GM13976 (cell line): ENCODE measurements at regions not wholly inside any gene's neighbourhood (a gene's known extent, or its start where the extent isn't known, plus 50 kb on each side); places are given as distances from the start of the nearest gene placed in this dataset.
"Not testable (repeated sequence)": the region's sequence is repeated elsewhere in the genome, so short reads cannot be mapped to it uniquely, and the experiment has no call there.

ENCODE experiments used
- DNase-seq: peaks from one replicate; pipeline ENCODE4 v3.0.0; 2012; ENCODE audit warnings: low spot score
- CTCF ChIP-seq: IDR thresholded peaks from 2 replicates; pipeline ENCODE4 v1.5.1; 2012; ENCODE audit warnings: borderline replicate concordance, mild to moderate bottlenecking; ENCODE audit not compliant: insufficient read depth; ENCODE audit errors: extremely low read depth, missing control alignments, control extremely low read depth
- in situ Hi-C: fragments of 300-500 bp; cut with MboI; formaldehyde crosslinking; loops from one replicate; pipeline ENCODE4 v1.12.0; 2022; ENCODE audit warnings: low sequenced_read_pairs, mixed read lengths, inconsistent platforms; ENCODE audit not compliant: unreplicated experiment

- DNase-seq = no peak
- no peak for TF ChIP-seq CTCF
- in situ Hi-C loops = no loop called here
Observed at GRCh38 chr20:60785301-60785700, 466.8 kb upstream of the CDH4 start.

GRCh38 chr20:60785785-60786184 lies 466.3 kb upstream of the CDH4 start:
- DNase-seq = no peak
- in situ Hi-C loops = no loop called here
- no peak for TF ChIP-seq CTCF

GRCh38 chr20:60786686-60787217 lies 465.3 kb upstream of the CDH4 start:
- in situ Hi-C loops = no loop called here
- no peak for DNase-seq
- TF ChIP-seq CTCF = no peak

GRCh38 chr20:60787276-60787675 lies 464.8 kb upstream of the CDH4 start:
- in situ Hi-C loops = no loop called here
- no peak for TF ChIP-seq CTCF
- no peak for DNase-seq

GRCh38 chr20:60788070-60788469 lies 464.0 kb upstream of the CDH4 start:
- no peak for TF ChIP-seq CTCF
- in situ Hi-C loops = no loop called here
- DNase-seq = no peak

GRCh38 chr20:60789399-60789798 lies 462.7 kb upstream of the CDH4 start:
- no peak for DNase-seq
- in situ Hi-C loops = no loop called here
- no peak for TF ChIP-seq CTCF

- DNase-seq, in situ Hi-C loops: not testable (repeated sequence)
Observed at GRCh38 chr20:60790339-60790738, 461.7 kb upstream of the CDH4 start.
